ENCODE measurements at regions not wholly inside any gene's neighbourhood (a gene's known extent, or its start where the extent isn't known, plus 50 kb on each side); places are given as distances from the start of the nearest gene placed in this dataset.

- TF ChIP-seq ZNF274 (IDR thresholded peaks at IDR 0.05; ENCODE audit: low read depth, low read length) = no peak
- TF ChIP-seq SUZ12 (IDR thresholded peaks at IDR 0.05; ENCODE audit: extremely low read depth, insufficient read depth, insufficient read length) = no peak
These were observed 684.0 kb upstream of the MANEA start for GRCh38 chr6:94893327-94893726.

Measured in NT2/D1 (cell line).